HL-60/S4 (cell line): ENCODE measurements at regions not wholly inside any gene's neighbourhood (a gene's known extent, or its start where the extent isn't known, plus 50 kb on each side); places are given as distances from the start of the nearest gene placed in this dataset.

Experiments
- in situ Hi-C: fragments of 300-500 bp; cut with MboI; formaldehyde crosslinking; loops from 2 replicates; pipeline ENCODE4 v1.14.3; 2022; ENCODE audit warnings: low sequenced_read_pairs

- in situ Hi-C loops = no loop called here
These were observed 100.2 kb upstream of the FOXF1 start for GRCh38 chr16:86410081-86410480.

DNA sequence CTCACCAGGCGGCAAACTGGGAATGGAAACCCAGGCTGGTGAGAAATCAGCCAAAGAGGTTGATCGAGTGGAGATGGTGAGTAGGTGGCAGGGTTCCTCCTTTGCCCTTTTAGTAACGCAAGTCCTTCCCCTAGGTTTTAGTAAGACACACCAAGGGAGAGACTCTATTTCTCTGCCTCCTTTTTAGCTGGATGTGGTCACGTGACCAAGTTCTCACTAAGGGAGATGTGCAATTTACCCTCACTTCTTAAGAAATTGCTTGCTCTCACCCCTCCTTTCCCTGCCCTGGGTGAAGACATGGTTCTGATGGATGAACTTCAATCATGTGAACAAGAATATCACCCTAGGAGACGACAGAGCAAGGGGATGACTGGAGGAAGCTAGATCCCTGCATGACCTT, 99.8 kb upstream of the FOXF1 start:
- in situ Hi-C loops = no loop called here

GRCh38 chr16:86411897-86412296, 98.4 kb upstream of the FOXF1 start:
- in situ Hi-C loops = no loop called here

GRCh38 chr16:86414991-86415740, 95.2 kb upstream of the FOXF1 start:
- in situ Hi-C loops = no loop called here

DNA sequence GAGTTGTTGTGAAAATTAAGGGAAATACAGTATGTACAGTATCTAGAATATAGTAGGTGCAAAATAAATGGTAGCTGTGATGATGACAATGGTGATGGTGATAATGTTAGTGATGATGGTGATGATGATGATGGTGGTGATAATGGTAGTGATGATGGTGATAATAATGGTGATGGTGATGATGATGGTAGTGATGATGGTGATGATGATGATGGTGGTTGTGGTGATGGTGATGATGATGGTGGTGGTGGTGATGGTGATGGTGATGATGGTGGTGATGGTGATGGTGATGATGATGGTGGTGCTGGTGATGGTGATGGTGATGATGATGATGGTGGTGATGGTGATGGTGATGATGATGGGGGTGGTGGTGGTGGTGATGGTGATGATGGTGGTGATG, 91.3 kb upstream of the FOXF1 start:
- in situ Hi-C loops = no loop called here

- in situ Hi-C loops = no loop called here
These were observed 90.8 kb upstream of the FOXF1 start for GRCh38 chr16:86419518-86419917.

DNA sequence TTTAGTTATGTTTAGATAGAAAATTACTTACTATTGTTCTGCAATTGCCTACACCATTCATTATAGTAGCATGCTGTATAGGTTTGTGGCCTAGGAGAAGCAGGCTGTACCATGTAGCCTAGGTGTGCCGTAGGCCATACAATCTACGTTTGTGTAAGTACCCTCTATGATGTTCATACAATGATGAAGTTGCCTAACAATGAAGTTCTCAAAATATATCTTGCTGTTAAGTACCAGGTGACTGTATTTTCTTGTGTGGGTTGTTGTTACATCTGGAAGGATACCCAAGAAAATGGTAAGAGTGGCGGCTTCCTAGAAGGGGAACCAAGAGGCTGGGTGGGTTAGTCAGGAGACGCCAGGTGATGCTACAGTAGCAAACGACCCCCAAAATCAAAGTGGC, 88.3 kb upstream of the FOXF1 start:
- in situ Hi-C loops = no loop called here

GRCh38 chr16:86424398-86424797, 85.9 kb upstream of the FOXF1 start:
- in situ Hi-C loops = no loop called here

- in situ Hi-C loops = no loop called here
These were observed 85.3 kb upstream of the FOXF1 start for GRCh38 chr16:86424985-86425384.

- in situ Hi-C loops = no loop called here
These were observed 84.2 kb upstream of the FOXF1 start for GRCh38 chr16:86426063-86426642.

DNA sequence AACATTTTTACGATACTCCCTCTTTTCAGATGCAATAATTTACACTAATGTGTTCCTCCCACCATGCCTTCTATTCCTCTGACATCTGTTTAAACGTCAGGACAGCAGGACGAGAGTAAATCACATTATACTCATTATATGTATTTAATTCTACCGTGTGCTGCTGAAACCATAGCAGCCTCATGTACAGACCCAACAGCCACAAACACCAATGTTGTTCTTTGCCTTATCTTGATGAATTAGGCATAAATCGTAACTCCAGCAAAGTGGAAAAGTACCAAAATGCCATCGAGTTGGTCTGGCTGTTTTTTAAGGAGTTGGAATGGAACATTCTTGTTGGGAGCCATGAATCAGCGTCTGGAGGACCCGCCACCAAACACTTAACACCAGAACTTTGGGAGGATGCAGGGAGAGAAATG, 82.9 kb upstream of the FOXF1 start:
- in situ Hi-C loops = no loop called here

DNA sequence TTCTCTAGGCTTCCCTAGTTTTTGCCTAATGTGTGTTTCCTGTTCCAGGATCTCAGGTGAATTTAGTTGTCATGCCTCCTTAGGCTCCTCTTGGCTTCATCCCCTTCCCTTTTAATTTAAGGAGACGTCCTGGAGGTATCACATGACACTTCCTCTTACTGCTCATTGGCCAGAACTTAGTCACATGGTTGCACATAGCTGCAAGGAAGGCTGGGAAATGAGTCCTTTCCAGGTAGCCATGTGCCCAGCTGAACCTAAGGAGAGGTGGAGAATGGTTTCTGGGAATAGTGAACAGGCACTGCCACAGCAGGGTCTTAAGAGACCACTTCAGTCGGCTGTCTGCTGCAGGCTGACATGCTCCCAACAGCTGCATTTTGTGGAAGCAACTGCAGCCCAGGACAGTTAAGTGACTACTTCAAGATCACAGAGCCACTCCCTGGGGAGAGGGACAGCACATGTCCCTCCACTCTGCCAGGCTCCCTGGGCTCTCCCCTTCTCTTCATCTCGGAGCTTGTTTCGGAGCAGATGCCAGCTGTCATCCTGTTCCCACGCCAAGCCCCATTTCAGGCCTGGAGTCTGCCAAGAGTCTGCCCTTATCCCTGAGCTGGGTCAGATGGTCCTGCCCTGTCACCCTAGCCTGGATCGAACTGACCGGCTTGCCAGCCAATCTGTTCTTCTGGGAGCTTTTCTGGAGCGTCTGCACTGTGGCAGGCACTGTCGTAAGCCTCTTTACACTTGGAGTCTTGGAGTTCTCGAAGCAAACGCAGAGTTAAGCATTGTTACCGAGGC, 81.4 kb upstream of the FOXF1 start:
- in situ Hi-C loops = no loop called here

DNA sequence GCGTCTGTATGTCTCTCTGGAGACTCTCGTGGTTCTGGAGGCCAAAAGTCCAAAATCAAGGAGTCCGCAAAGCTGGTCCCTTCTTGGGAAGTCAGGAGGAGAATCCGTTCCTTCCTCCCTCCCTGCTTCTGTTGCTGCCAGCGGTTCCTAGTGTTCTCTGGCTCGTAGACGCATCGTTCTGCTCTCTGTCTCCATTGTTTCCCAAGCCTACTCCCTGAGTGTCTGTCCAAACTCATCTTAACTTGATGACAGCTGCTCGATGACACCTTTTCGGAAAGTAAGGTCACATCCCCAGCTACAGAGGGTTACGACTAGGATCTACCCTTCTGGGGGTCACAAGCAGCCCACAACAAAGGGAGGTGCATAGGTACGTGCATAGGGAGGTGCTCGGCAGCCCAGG, 80.7 kb upstream of the FOXF1 start:
- in situ Hi-C loops = no loop called here

GRCh38 chr16:86430814-86431213, 79.5 kb upstream of the FOXF1 start:
- in situ Hi-C loops = no loop called here

- in situ Hi-C loops = no loop called here
These were observed 78.8 kb upstream of the FOXF1 start for GRCh38 chr16:86431540-86431939.

DNA sequence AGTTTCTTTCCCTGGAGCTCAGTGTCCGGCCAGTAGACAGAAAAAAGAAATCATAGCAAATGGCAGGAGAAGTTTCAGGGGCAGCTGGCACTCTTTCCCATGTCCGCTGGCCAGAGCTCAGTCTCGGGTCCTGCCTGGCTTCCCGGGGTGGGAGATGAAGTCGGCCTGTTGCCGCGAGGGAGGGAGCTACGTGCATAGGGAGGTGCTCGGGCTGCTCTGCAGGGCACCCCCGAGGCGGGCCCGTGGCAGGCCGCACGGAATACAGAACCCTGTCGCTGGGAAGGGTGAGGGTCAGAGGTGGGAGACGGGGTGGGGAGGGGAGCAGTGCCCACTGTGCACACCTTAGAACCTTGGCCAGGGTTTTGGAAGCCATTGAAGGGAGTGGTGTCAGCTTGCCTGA, 78.3 kb upstream of the FOXF1 start:
- in situ Hi-C loops = no loop called here

DNA sequence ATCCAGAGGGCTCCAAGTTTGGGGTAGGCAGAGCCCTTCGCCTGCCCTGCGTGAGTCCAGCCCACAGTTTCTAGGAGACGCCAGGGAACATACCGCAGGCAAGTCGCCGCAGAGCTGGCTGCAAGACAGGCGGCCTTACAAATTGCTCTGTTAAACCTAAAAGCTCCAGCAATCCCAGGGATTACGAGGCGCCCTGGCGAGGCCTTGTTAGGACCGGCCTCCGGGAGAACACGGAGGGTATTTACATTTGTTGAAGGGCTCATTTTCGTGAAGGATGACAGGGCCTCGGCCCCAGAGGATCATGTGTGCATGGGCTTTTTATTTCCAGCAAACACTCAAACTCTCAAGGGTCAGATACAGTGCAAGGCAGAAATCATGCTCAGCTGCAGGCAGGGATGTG, 77.6 kb upstream of the FOXF1 start:
- in situ Hi-C loops = no loop called here

DNA sequence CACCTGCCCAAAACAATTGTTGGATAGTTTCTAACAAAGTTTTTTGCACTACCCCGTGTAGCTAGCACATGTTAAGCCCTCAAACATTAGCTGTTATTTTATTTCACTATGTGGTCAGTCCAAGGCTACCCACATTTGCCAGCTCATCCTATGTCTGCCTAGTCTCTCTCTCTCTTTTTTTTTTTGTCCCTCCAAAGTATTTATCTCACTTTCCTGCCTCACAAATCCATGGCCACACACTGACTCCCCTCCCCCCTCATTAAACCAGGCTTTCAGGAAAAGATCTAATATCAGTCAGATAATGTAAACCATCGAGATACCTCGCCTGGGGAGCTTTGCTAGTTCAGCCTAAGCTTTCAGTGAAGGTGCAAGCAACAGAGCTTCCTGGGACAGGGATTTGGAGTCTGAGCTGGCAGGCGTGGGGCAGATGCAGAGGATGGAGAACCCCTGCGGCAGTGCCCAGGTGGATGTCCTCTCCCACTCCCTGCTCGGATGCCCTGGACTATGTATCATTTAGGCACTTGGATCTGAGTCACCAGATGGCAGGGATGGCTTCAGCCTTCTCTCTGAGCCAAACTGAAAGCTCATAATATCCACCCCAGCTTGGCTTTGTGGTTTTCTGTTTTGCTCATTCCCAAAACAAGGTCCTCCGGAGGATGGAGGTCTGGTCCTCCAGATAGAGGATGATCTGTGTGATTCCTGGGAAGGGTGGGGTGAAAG, 73.7 kb upstream of the FOXF1 start:
- in situ Hi-C loops = no loop called here

GRCh38 chr16:86437348-86437747, 73.0 kb upstream of the FOXF1 start:
- in situ Hi-C loops = no loop called here

DNA sequence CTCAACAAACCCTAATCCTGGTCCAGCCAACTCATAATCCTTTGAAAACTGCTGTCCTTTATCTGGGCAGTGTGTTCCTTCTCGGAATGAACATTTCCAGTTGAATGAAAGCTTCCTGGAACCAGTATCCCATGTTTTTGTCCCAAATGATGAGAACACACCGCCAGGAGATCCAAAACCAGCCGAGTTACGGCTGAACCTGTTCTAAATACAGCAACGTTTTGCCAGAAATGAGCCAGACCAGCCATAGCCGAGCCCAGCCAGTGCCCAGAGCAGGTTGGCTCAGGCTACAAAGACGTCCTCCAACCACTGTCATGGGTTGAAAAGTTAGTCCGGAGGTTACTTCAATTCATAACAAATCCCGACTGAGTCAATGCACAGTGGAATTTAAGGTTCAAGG, 67.6 kb upstream of the FOXF1 start:
- in situ Hi-C loops = no loop called here

- in situ Hi-C loops = no loop called here
These were observed 66.7 kb upstream of the FOXF1 start for GRCh38 chr16:86443508-86444147.
